Psoas muscle (tissue), 7 donors: ENCODE measurements at regions not wholly inside any gene's neighbourhood (a gene's known extent, or its start where the extent isn't known, plus 50 kb on each side); places are given as distances from the start of the nearest gene placed in this dataset.

Source experiments
- ATAC-seq, 4 donors: fragments of 200-7000 bp; cut with Tn5 transposase; one replicate each; pipeline ENCODE4 v1.9.1; 2020; ENCODE audit warnings: moderate library complexity in 3 of 4, mild to moderate bottlenecking in 2 of 4
- DNase-seq, 2 donors: peaks; one replicate each; pipeline ENCODE4 v3.0.0-alpha.2; 2020
- H3K27ac ChIP-seq: fragments of 200-600 bp; one replicate; pipeline ENCODE4 v1.8.0; 2022
- H3K27me3 ChIP-seq, 3 donors: fragments of 200-600 bp in 1 of 3; one replicate each; pipeline versions ENCODE4 v1.6.1 to v1.8.0; 2013 to 2022; ENCODE audit warnings: low read length in 2 of 3, mild to moderate bottlenecking in 2 of 3, moderate library complexity in 1 of 3; ENCODE audit not compliant: insufficient read depth in 3 of 3
- H3K36me3 ChIP-seq, 2 donors: fragments of 200-600 bp in 1 of 2; one replicate each; pipeline versions ENCODE4 v1.6.1 to v1.8.0; 2013 to 2022; ENCODE audit warnings: low read depth in 1 of 2, mild to moderate bottlenecking in 1 of 2, moderate library complexity in 1 of 2; ENCODE audit not compliant: insufficient read depth in 1 of 2
- H3K4me1 ChIP-seq: fragments of 200-600 bp; one replicate; pipeline ENCODE4 v1.8.0; 2022
- H3K4me3 ChIP-seq: fragments of 200-600 bp; one replicate; pipeline ENCODE4 v1.8.0; 2022; ENCODE audit warnings: mild to moderate bottlenecking
- H3K9me3 ChIP-seq: fragments of 200-600 bp; one replicate; pipeline ENCODE4 v1.8.0; 2022
- CTCF ChIP-seq: fragments of 200-600 bp; IDR thresholded peaks from one replicate; pipeline ENCODE4 v1.8.0; 2022; ENCODE audit warnings: antibody characterized with exemption
- WGBS, 3 donors: extraction: QIAGEN DNeasy Blood & Tissue Kit; methylation state at CpG; one replicate each; pipeline versions ENCODE4 v1.1.6 to v1.1.7; 2013; 5-methylcytosine and 5-hydroxymethylcytosine counted together
- intact Hi-C, 2 donors: fragments of 100-400 bp; cut with DNase I; formaldehyde crosslinking; loops; one replicate each; pipeline versions ENCODE4 v1.11.0 to v1.14.2; 2022
- donor health status: healthy with polysubstance abuse.
- donor health status: DM: no; HTN: no; CAD: no; lungs with moderate emphysema.
- donor health status: Bipolar disorder and iron deficiency.
- donor health status: healthy.
- donor health status: DM: yes; HTN: yes; CAD: no.
- donor health status: DM: no; HTN: no; CAD: no.
- donor health status: DM: yes; HTN: yes; CAD: no.

- whole genome bisulfite sequencing, 3 donors: 84 to 92% (median 85%) methylated on average over 14 of the region's 14 CpGs
- no peak for ATAC-seq
- intact Hi-C loops: no loop called here
- no peak overlapping the region for H3K4me3 ChIP-seq
- H3K4me1 ChIP-seq: no peaks in the 10 kb centered on the region
- TF ChIP-seq CTCF: no peak
- H3K27ac ChIP-seq: no peak overlapping the region
- H3K9me3 ChIP-seq: no peaks in the 10 kb centered on the region
- DNase-seq: no peak
- peaks cover 0 to 2% (median 0%) of the 10 kb centered on the region in 3 donors for H3K27me3 ChIP-seq
- H3K36me3 ChIP-seq: no peaks in the 10 kb centered on the region
These were observed 127.7 kb upstream of the RTL1 start for GRCh38 chr14:101031186-101031585.

- whole genome bisulfite sequencing, 3 donors: 88 to 90% (median 89%) methylated on average over 17 of the region's 17 CpGs
- DNase-seq (no peak), ATAC-seq (no peak)
- Histone ChIP-seq H3K27ac (no peak overlapping the region), H3K4me3 (no peak overlapping the region), H3K4me1 (no peaks in the 10 kb centered on the region), H3K27me3 (peaks cover 0 to 2% (median 0%) of the 10 kb centered on the region in 3 donors), H3K9me3 (no peaks in the 10 kb centered on the region), H3K36me3 (no peaks in the 10 kb centered on the region)
- intact Hi-C loops: no loop called here
- no peak for TF ChIP-seq CTCF
These were observed 128.2 kb upstream of the RTL1 start for GRCh38 chr14:101031721-101032120.

- intact Hi-C loops: no loop called here
- Histone ChIP-seq H3K4me1 (no peaks in the 10 kb centered on the region), H3K27ac (no peak overlapping the region), H3K27me3 (peaks cover 0 to 2% (median 0%) of the 10 kb centered on the region in 3 donors), H3K36me3 (no peaks in the 10 kb centered on the region), H3K9me3 (no peaks in the 10 kb centered on the region), H3K4me3 (no peak overlapping the region)
- 78 to 80% (median 78%) methylated on average over 6 of the region's 6 CpGs for WGBS, 3 donors
- no peak for ATAC-seq
- TF ChIP-seq CTCF: no peak
- DNase-seq: no peak
These were observed 128.9 kb upstream of the RTL1 start for GRCh38 chr14:101032433-101032832.

GRCh38 chr14:101033006-101033405 lies 129.5 kb upstream of the RTL1 start:
- no peaks in the 10 kb centered on the region for H3K9me3 ChIP-seq
- intact Hi-C loops: no loop called here
- no peak overlapping the region for H3K27ac ChIP-seq
- H3K4me3 ChIP-seq: no peak overlapping the region
- 88 to 90% (median 89%) methylated on average over 7 of the region's 7 CpGs for WGBS, 3 donors
- no peaks in the 10 kb centered on the region for H3K4me1 ChIP-seq
- H3K27me3 ChIP-seq: peaks cover 0 to 2% (median 0%) of the 10 kb centered on the region in 3 donors
- DNase-seq (no peak), ATAC-seq (no peak)
- H3K36me3 ChIP-seq: no peaks in the 10 kb centered on the region
- no peak for TF ChIP-seq CTCF

- WGBS, 3 donors: 81 to 86% (median 86%) methylated on average over 23 of the region's 23 CpGs
- H3K4me1 ChIP-seq: no peaks in the 10 kb centered on the region
- H3K27ac ChIP-seq: no peak overlapping the region
- no peak for TF ChIP-seq CTCF
- no peak for DNase-seq
- H3K36me3 ChIP-seq: no peaks in the 10 kb centered on the region
- H3K27me3 ChIP-seq: peaks cover 0 to 2% (median 0%) of the 10 kb centered on the region in 3 donors
- intact Hi-C loops: no loop called here
- no peaks in the 10 kb centered on the region for H3K9me3 ChIP-seq
- no peak overlapping the region for H3K4me3 ChIP-seq
- ATAC-seq: no peak
These were observed 130.1 kb upstream of the RTL1 start for GRCh38 chr14:101033446-101034165.
